ENCODE measurements at regions not wholly inside any gene's neighbourhood (a gene's known extent, or its start where the extent isn't known, plus 50 kb on each side); places are given as distances from the start of the nearest gene placed in this dataset.

- Mint-ChIP-seq H3K4me1 (no peaks in the 10 kb centered on the region), H3K36me3 (no peaks in the 10 kb centered on the region), H3K27ac (no peak overlapping the region), H3K4me3 (no peak overlapping the region), H3K27me3 (no peaks in the 10 kb centered on the region), H3K9me3 (peaks cover 0 to 6% (median 0%) of the 10 kb centered on the region in 3 donors)
These were observed 193.4 kb downstream of the RASSF9 start for GRCh38 chr12:85642808-85643207.

DNA sequence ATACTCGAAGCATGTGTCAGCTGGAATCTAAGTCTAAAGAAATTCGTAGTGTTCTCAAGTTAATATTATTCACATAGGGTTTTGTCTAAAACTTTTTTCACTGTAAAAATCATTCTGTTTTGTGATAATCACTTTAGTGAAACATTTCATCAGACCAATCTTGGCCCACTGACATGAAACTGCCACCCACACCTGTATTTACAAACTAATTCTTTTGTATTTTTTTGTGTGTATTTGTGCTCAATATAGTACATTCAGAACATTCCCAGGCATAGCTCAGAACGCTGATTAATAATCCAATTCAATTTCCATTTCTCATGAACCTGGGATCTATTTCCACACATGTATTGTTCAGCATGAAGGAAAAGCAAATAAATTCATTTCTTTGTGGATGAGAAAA is 191.7 kb downstream of the RASSF9 start:
- Mint-ChIP-seq H3K9me3 (peaks cover 0 to 6% (median 0%) of the 10 kb centered on the region in 3 donors), H3K4me3 (no peak overlapping the region), H3K36me3 (no peaks in the 10 kb centered on the region), H3K27me3 (no peaks in the 10 kb centered on the region), H3K27ac (no peak overlapping the region), H3K4me1 (no peaks in the 10 kb centered on the region)

DNA sequence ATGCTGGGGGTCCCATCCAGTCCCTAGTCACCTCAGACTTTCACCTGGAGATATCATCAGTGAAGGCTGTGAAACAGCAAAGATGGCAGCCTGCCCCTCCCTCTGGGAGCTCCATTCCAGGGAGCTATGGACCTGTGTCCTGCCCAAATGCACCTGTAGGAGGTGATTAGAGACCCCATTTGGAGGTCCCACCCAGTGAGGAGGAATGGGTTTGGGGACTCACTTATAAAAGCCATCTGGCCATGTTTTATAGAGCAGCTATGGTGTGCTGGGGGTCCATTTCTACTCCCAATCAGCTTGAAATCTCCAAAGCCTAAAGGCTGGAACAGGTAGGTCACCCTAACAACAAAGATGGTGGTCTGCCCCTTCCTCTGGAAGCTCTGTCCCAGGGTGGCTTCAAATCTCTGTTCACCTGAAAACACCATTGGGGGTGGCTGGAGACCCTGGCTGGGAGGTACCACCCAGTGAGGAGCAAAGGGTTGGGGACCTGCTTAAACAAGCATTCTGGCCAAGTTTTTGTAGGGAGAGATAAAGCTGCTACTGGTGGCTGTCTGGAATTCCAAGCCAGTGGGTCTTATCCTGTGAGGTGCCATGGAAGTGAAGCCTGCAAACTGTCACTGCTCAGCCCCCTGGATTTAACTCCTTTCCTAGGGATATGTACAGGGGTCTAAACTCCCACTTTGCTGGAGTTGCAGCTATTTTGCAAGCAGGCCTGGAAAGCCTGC is 182.3 kb downstream of the RASSF9 start:
- Mint-ChIP-seq H3K9me3 (peaks cover 3 to 11% (median 6%) of the 10 kb centered on the region in 3 donors), H3K4me1 (no peaks in the 10 kb centered on the region), H3K27ac (no peak overlapping the region)

DNA sequence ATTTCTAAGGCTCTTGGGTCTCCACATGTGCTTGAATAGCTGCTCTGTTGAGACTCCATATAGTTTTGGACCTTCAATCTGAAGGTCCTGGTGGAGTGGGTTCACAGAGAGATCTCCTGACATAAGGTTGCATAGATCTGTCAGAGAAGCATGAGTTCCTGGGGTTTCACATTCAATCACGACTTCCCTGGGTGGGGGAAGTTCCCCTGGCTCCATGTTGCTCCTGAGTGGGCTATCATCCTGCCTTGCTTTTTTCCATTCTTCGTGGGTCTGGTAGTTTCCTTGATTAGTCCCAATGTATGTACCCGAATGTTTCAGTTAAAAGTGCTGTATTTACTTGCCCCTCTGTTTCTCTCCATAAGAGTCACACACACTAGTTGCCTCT is 181.8 kb downstream of the RASSF9 start:
- H3K36me3 Mint-ChIP-seq, result no peaks in the 10 kb centered on the region
- H3K9me3 Mint-ChIP-seq, result peaks cover 3 to 11% (median 6%) of the 10 kb centered on the region in 3 donors
- H3K27ac Mint-ChIP-seq, result no peak overlapping the region
- H3K4me3 Mint-ChIP-seq, result no peak overlapping the region
- no peaks in the 10 kb centered on the region for H3K27me3 Mint-ChIP-seq
- H3K4me1 Mint-ChIP-seq, result no peaks in the 10 kb centered on the region

More for the DNA sequence above, 182.3 kb downstream of the RASSF9 start:
- Mint-ChIP-seq H3K36me3 (no peaks in the 10 kb centered on the region), H3K27me3 (no peaks in the 10 kb centered on the region), H3K4me3 (no peak overlapping the region)

GRCh38 chr12:85656561-85656960 is 179.6 kb downstream of the RASSF9 start:
- Mint-ChIP-seq H3K4me1 (no peaks in the 10 kb centered on the region), H3K27me3 (no peaks in the 10 kb centered on the region), H3K36me3 (no peaks in the 10 kb centered on the region), H3K9me3 (peaks cover 3 to 11% (median 5%) of the 10 kb centered on the region in 3 donors), H3K4me3 (no peak overlapping the region), H3K27ac (no peak overlapping the region)

GRCh38 chr12:85657251-85657650 is 179.0 kb downstream of the RASSF9 start:
- peaks cover 3 to 11% (median 4%) of the 10 kb centered on the region in 3 donors for H3K9me3 Mint-ChIP-seq
- no peaks in the 10 kb centered on the region for H3K36me3 Mint-ChIP-seq
- no peak overlapping the region for H3K4me3 Mint-ChIP-seq
- no peaks in the 10 kb centered on the region for H3K4me1 Mint-ChIP-seq
- H3K27ac Mint-ChIP-seq, result no peak overlapping the region
- no peaks in the 10 kb centered on the region for H3K27me3 Mint-ChIP-seq

DNA sequence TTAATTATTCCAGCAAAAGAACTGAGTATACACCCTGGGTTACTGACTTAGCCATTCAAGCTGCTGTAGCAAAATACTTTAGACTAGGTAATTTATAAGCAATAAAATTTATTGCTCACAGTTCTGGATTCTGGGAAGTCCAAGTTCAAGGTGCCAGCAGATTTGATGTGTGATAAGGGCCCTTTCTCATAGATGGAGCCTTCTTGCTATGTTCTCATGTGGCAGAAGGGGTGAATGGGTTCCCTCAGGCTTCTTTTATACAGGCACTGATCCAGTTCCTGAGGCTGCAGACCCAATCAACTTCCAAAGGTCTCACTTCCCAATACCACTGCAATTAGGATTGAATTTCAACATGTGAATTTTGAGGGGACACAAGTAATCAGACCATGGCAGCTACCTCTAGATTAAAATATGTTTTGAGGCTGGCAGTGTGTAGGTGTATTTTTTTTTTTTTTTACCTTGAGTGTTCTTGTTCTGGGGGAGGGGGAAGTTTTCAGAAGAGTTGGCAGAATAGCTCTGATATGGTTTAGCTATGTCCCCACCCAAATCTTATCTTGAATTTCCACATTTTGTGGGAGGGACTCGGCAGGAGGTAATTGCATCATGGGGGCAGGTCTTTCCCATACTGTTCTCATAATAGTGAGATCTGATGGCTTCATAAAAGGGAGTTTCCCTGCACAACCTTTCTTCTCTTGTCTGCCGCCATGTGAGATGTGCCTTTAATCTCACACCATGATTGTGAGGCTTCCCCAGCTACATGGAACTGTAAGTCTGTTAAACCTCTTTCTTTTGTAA is 178.2 kb downstream of the RASSF9 start:
- Mint-ChIP-seq H3K36me3 (no peaks in the 10 kb centered on the region), H3K27me3 (no peaks in the 10 kb centered on the region), H3K27ac (no peak overlapping the region), H3K9me3 (peaks cover 3 to 11% (median 4%) of the 10 kb centered on the region in 3 donors), H3K4me3 (no peak overlapping the region), H3K4me1 (no peaks in the 10 kb centered on the region)

DNA sequence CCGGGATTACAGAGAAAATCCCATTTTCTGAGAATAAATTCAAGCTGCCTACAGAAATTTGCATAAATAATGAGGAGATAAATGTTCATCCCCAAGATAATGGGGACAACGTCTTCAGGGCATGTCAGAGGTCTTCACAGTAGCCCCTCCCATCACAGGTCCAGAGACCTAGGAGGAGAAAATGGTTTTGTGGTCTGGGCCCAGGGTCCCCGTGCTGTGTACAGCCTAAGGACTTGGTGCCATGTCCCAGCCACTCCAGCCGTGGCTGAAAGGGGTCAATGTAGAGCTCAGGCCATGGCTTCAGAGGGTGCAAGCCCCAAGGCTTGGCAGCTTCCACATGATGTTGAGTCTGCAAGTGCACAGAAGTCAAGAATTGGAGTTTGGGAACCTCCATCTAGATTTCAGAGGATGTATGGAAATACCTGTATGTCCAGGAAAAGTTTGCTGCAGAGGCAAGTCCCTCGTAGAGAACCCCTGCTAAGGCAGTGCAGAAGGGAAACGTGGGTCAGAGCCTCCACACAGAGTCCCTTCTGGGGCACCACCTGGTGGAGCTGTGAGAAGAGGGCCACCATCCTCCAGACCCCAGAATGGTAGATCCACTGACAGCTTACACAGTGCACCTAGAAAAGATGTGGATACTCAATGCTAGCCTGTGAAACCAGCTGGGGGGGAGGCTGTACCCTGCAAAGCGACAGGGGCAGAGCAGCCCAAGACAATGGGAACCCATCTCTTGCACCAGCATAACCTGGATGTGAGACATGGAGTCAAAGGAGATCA is 176.3 kb downstream of the RASSF9 start:
- H3K4me1 Mint-ChIP-seq, result no peaks in the 10 kb centered on the region
- no peak overlapping the region for H3K27ac Mint-ChIP-seq
- no peaks in the 10 kb centered on the region for H3K36me3 Mint-ChIP-seq
- no peak overlapping the region for H3K4me3 Mint-ChIP-seq
- peaks cover 4 to 11% (median 4%) of the 10 kb centered on the region in 3 donors for H3K9me3 Mint-ChIP-seq
- H3K27me3 Mint-ChIP-seq, result no peaks in the 10 kb centered on the region

DNA sequence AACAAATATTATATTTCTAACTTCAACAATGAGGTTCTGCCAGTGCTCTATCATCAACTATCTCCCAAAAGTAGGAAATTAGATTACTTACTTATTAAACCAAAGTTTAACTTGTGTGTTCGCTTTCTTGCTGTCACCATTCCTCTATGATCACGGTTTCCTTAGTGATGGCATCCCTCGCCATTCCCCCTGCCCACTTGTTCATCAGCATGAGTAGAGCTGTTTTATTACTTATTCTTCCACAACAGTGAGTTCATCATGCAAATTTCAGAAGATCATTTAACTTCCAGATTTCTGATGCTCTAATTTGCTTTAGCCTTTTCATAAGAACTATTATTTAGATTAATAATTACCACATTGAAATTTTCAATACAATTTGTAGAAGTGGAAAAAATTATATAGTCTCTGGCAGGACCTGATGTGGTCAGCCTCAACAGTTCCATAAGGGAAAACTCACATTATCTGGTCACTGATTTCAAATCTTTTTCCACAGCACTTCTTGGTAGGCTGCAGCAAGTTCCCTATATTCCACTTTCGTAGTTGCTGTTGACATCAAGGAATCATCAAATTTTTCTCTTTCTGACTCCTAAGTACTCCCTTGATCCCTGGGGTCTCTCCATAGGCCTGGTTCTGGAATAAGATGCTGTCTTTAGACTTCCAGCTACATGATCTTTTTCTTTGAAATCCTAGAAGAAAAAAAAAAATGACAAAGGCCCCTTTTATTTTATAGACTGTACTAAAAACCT is 174.6 kb downstream of the RASSF9 start:
- Mint-ChIP-seq H3K27ac (no peak overlapping the region), H3K27me3 (no peaks in the 10 kb centered on the region), H3K36me3 (no peaks in the 10 kb centered on the region), H3K4me1 (no peaks in the 10 kb centered on the region), H3K9me3 (peaks cover 2 to 11% (median 2%) of the 10 kb centered on the region in 3 donors), H3K4me3 (no peak overlapping the region)

DNA sequence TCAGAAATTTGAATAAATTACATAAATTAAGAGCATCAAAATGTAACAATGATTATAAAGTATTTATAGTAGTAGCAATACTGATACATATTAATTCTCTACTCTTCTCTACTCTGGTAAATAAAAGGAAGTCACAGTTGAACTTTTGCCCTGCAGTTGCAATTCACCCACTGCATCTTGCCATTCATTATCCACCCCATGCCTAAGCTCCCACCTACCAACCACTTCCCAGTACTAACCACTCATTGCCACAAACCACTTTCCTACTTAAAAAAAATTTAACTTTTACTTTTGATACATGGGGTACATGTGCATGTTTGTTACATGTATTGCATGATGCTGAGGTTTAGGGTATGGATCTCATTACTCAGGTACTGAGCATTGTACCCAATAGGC is 174.0 kb downstream of the RASSF9 start:
- H3K9me3 Mint-ChIP-seq, result peaks cover 2 to 11% (median 2%) of the 10 kb centered on the region in 3 donors
- no peak overlapping the region for H3K4me3 Mint-ChIP-seq
- no peak overlapping the region for H3K27ac Mint-ChIP-seq
- no peaks in the 10 kb centered on the region for H3K4me1 Mint-ChIP-seq
- no peaks in the 10 kb centered on the region for H3K27me3 Mint-ChIP-seq
- H3K36me3 Mint-ChIP-seq, result no peaks in the 10 kb centered on the region

DNA sequence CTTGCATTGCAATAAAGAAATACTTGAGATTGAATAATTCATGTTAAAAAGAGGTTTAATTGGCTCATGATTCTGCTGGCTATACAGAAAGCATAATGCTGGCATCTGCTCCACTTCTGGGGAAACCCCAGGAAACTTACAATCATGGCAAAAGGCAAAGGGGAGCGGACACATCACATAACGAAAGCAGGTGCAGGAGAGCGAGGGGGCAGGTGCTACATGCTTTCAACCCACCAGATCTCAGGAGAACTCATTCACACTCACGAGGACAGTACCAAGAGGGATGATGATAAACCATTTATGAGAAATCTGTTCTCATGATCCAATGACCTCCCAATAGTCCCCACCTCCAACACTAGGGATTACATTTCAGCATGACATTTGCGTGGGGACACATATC is 172.6 kb downstream of the RASSF9 start:
- Mint-ChIP-seq H3K27ac (no peak overlapping the region), H3K36me3 (no peaks in the 10 kb centered on the region), H3K4me1 (no peaks in the 10 kb centered on the region), H3K9me3 (peaks cover 2 to 3% (median 2%) of the 10 kb centered on the region in 3 donors), H3K27me3 (no peaks in the 10 kb centered on the region), H3K4me3 (no peak overlapping the region)

DNA sequence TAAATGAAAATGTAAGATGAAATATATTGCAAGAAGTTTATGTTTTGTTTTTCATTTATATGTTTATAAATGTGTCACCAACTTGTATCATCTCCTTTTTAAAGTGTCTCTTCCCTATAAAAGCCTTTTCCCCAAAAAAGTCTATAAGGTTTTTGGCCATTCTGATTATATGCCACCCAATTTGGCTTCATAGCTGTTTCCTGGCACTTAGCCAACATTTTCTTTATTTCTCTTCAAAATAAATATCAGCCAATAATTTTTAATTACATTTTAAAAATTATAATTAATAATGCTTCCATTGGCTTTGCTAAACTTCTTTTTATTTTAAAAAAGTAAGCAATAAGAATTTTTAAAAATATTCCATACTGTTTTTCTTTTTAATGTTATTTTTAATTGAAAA is 171.8 kb downstream of the RASSF9 start:
- Mint-ChIP-seq H3K27me3 (no peaks in the 10 kb centered on the region), H3K4me3 (no peak overlapping the region), H3K36me3 (no peaks in the 10 kb centered on the region), H3K27ac (no peak overlapping the region), H3K9me3 (peaks cover 0 to 2% (median 2%) of the 10 kb centered on the region in 3 donors), H3K4me1 (no peaks in the 10 kb centered on the region)

- Mint-ChIP-seq H3K4me3 (no peak overlapping the region), H3K9me3 (peaks cover 0 to 10% (median 2%) of the 10 kb centered on the region in 3 donors), H3K4me1 (no peaks in the 10 kb centered on the region), H3K27me3 (no peaks in the 10 kb centered on the region), H3K27ac (no peak overlapping the region), H3K36me3 (no peaks in the 10 kb centered on the region)
These were observed 166.3 kb downstream of the RASSF9 start for GRCh38 chr12:85669911-85670310.

- Mint-ChIP-seq H3K9me3 (peaks cover 0 to 10% (median 2%) of the 10 kb centered on the region in 3 donors), H3K27ac (no peak overlapping the region), H3K4me1 (no peaks in the 10 kb centered on the region), H3K4me3 (no peak overlapping the region), H3K27me3 (no peaks in the 10 kb centered on the region), H3K36me3 (no peaks in the 10 kb centered on the region)
These were observed 163.8 kb downstream of the RASSF9 start for GRCh38 chr12:85672436-85672835.
